Spleen (tissue), 7 donors: ENCODE measurements at regions not wholly inside any gene's neighbourhood (a gene's known extent, or its start where the extent isn't known, plus 50 kb on each side); places are given as distances from the start of the nearest gene placed in this dataset.

ENCODE experiments used
- CTCF ChIP-seq, 11 experiments: fragments of 200-600 bp in 7 of 11; fragments of 450-650 bp in 4 of 11; sonication (generic) in 4 of 11; IDR thresholded peaks in 8 of 11; conservative IDR thresholded peaks in 3 of 11; 1 replicate in 7 of 11; 2 replicates in 4 of 11; pipeline versions ENCODE4 v1.4.0 to v1.8.0; 2016 to 2021; ENCODE audit warnings: antibody characterized with exemption in 11 of 11, inconsistent platforms in 4 of 11, mild to moderate bottlenecking in 1 of 11
- POLR2A ChIP-seq, 3 donors: fragments of 450-650 bp; IDR thresholded peaks; one replicate each; pipeline ENCODE4 v1.5.1; 2017; ENCODE audit warnings: antibody characterized with exemption in 3 of 3, mild to moderate bottlenecking in 1 of 3
- donor health status: DM: no; HTN: no; CAD: no; lungs with moderate emphysema.
- donor health status: DM: no; HTN: no; CAD: no.
- donor health status: DM: no; HTN: no; CAD: no.

- no peak for TF ChIP-seq CTCF (IDR thresholded peaks at IDR 0.05 in 8 of 11, conservative IDR thresholded peaks at IDR 0.05 in 3 of 11)
- no peak for TF ChIP-seq POLR2A (IDR thresholded peaks at IDR 0.05)
Observed at GRCh38 chr15:57792724-57793449, 86.4 kb downstream of the POLR2M start.
